ENCODE measurements at regions not wholly inside any gene's neighbourhood (a gene's known extent, or its start where the extent isn't known, plus 50 kb on each side); places are given as distances from the start of the nearest gene placed in this dataset.

DNA sequence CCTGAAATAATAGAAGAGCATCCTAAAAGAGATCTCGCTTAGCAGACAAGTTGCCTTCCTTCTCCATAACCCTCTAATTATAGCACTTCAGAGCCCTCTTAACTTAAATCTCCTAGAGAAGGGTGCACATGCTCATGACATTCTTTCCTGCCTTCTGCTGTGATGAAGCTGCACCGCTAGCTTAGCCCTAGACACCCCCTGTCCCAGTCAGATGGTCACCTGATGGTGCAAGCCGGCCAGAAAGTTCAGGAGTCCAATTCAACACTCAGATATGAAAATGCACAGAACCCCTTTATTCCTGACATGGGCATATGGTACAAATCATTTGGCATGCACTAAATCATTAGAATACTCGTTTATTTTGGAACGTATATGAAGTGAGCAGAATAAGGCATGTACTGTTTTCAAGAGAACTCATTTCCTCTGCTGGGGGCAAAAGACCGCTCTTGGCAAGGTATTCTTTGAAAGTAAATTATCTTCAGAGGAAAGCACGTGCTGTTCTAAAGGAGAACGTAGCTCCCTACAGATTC, 420.4 kb upstream of the PROK2 start:
- H3K27me3 Mint-ChIP-seq, result peaks cover 7% of the 10 kb centered on the region
- H3K36me3 Mint-ChIP-seq (ENCODE audit: low read depth), result no peaks in the 10 kb centered on the region
- ChIA-PET POLR2A (no interaction called here), CTCF (no interaction called here)
- H3K9me3 Mint-ChIP-seq, result peaks cover 2% of the 10 kb centered on the region
- H3K4me3 Mint-ChIP-seq, result no peak overlapping the region
- ATAC-seq (ENCODE audit: low read depth), result no peak
- H3K27ac Mint-ChIP-seq, result no peak overlapping the region
- DNase-seq, result no peak
- intact Hi-C loops (cut with micrococcal nuclease), result no loop called here
- no peak for TF ChIP-seq CTCF (IDR thresholded peaks at IDR 0.05)
- no peaks in the 10 kb centered on the region for H3K4me1 Mint-ChIP-seq

DNA sequence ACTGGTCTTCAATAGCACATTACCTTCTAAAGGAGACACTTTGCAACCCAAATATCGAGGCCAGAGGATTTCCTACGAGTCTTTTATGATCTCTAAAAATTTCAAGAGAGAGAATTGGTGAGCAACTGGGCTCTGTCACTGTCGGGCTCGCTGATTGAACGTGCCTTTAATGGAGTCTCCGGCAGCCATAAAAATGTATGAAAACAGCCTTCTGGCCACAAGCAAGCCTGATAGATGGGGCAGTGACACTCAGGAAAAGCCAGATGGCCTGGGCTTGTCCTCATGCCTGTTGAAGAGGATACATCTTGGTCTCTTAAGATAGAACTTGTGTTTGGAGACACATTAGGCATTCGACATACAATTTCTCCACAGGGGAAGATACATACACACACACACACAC, 419.5 kb upstream of the PROK2 start:
- ChIA-PET POLR2A (no interaction called here), CTCF (no interaction called here)
- Mint-ChIP-seq H3K4me3 (no peak overlapping the region), H3K4me1 (no peaks in the 10 kb centered on the region), H3K27ac (no peak overlapping the region), H3K27me3 (peaks cover 13% of the 10 kb centered on the region), H3K36me3 (ENCODE audit: low read depth) (no peaks in the 10 kb centered on the region), H3K9me3 (peaks cover 7% of the 10 kb centered on the region)
- TF ChIP-seq CTCF (IDR thresholded peaks at IDR 0.05), result no peak
- intact Hi-C loops (cut with micrococcal nuclease), result no loop called here
- ATAC-seq (ENCODE audit: low read depth) (no peak), DNase-seq (no peak)

DNA sequence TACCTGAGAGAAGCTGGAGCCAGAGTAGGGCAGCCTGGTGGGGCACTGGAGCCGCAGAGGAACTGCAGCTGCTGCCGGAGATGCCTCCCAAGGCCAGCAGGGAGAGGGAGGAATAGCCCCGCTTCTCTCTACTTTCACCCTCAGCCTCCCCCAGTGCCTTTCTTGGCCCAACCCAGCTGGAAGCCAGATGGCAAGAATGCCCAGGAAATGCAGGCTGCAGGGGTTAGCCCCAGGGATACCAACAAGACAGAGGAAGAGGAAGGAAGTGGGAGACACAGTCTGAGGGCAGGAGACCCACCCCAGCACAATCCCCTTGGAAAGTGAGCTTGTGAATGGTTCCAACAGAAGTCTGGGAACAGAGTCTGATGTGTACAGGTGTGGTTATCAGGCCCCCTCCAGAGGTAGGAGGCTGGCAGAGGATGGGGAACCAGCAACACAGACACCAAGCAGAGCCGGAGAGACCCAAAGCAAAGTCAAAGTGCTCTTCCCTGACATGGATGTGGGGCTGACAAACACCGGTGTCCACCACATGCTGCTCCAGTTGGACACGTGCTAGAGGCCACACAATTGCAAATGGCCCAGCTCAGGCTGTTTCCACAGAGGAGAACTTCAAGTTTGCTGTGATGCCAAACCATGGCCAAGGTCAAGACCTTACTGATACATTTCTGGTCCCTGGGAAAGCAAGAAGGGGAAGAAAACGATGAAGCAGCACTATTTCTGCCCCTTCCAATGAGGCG, 418.8 kb upstream of the PROK2 start:
- no peaks in the 10 kb centered on the region for H3K4me1 Mint-ChIP-seq
- no peaks in the 10 kb centered on the region for H3K36me3 Mint-ChIP-seq (ENCODE audit: low read depth)
- intact Hi-C loops (cut with micrococcal nuclease), result no loop called here
- no peak overlapping the region for H3K4me3 Mint-ChIP-seq
- H3K9me3 Mint-ChIP-seq, result peaks cover 7% of the 10 kb centered on the region
- CTCF ChIA-PET, result no interaction called here
- H3K27me3 Mint-ChIP-seq, result peaks cover 13% of the 10 kb centered on the region
- no peak overlapping the region for H3K27ac Mint-ChIP-seq
- POLR2A ChIA-PET, result no interaction called here
- no peak for DNase-seq
- no peak for ATAC-seq (ENCODE audit: low read depth)
- no peak for TF ChIP-seq CTCF (IDR thresholded peaks at IDR 0.05)

- Mint-ChIP-seq H3K4me3 (no peak overlapping the region), H3K9me3 (peaks cover 7% of the 10 kb centered on the region), H3K4me1 (no peaks in the 10 kb centered on the region), H3K36me3 (ENCODE audit: low read depth) (no peaks in the 10 kb centered on the region), H3K27me3 (peaks cover 11% of the 10 kb centered on the region), H3K27ac (no peak overlapping the region)
- no peak for ATAC-seq (ENCODE audit: low read depth)
- TF ChIP-seq CTCF (IDR thresholded peaks at IDR 0.05), result no peak
- ChIA-PET CTCF (no interaction called here), POLR2A (no interaction called here)
- intact Hi-C loops (cut with micrococcal nuclease), result no loop called here
- no peak for DNase-seq
Measured at GRCh38 chr3:72203105-72203504, 418.2 kb upstream of the PROK2 start.

DNA sequence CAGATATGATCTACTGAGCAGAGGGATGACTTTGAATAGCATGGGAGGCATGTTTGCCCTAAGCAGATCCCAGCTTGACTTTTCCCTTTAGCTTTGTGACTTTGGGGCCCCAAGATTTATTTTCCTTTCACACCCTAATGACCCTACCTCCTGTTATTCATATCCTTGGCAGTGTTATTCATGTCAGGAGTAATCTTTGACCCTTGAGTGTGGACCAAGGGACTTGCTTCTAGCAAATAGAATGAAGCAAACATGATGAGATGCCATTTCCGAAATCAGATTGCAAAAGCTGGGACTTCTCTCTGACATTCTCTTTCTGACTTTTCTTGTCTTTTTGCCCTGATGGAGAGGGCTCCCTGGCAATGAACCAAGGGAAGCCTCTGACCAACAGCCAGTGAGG, 415.4 kb upstream of the PROK2 start:
- POLR2A ChIA-PET, result no interaction called here
- no peak for DNase-seq
- H3K36me3 Mint-ChIP-seq (ENCODE audit: low read depth), result no peaks in the 10 kb centered on the region
- no peak overlapping the region for H3K27ac Mint-ChIP-seq
- no peak for ATAC-seq (ENCODE audit: low read depth)
- H3K4me1 Mint-ChIP-seq, result no peaks in the 10 kb centered on the region
- peaks cover 11% of the 10 kb centered on the region for H3K27me3 Mint-ChIP-seq
- peaks cover 9% of the 10 kb centered on the region for H3K9me3 Mint-ChIP-seq
- CTCF ChIA-PET, result no interaction called here
- intact Hi-C loops (cut with micrococcal nuclease), result no loop called here
- TF ChIP-seq CTCF (IDR thresholded peaks at IDR 0.05), result no peak
- no peak overlapping the region for H3K4me3 Mint-ChIP-seq
